OCI-LY7 (cell line): ENCODE measurements at regions not wholly inside any gene's neighbourhood (a gene's known extent, or its start where the extent isn't known, plus 50 kb on each side); places are given as distances from the start of the nearest gene placed in this dataset.

Experiments
- BruUV-seq: library from RNA; stranded (reverse); fragments of 400-500 nt; replicated peaks from 2 replicates; lab custom pipeline; 2021; lab: Mats Ljungman, UMichigan
- CTCF ChIA-PET: fragments of 300-600 bp; sonication (Branson Sonifier 250); formaldehyde crosslinking; loops from one replicate; lab custom pipeline; 2022; ENCODE audit warnings: antibody characterized with exemption; ENCODE audit not compliant: unreplicated experiment; lab: Charles Lee
- POLR2A ChIA-PET: fragments of 300-600 bp; sonication (Branson Sonifier 250); formaldehyde crosslinking; loops from one replicate; lab custom pipeline; 2022; ENCODE audit warnings: antibody characterized with exemption; lab: Charles Lee
- DNase-seq: peaks from one replicate; pipeline ENCODE4 v3.0.0-alpha.2; 2015; ENCODE audit warnings: low spot score
- H2AFZ ChIP-seq: fragments of 200-600 bp; sonication (generic), shearing (Covaris generic); 2 replicates; pipeline ENCODE4 v1.6.1; 2014; ENCODE audit warnings: mild to moderate bottlenecking, antibody characterized with exemption, low read length, moderate library complexity
- H3K27ac ChIP-seq: fragments of 200-600 bp; sonication (generic); 2 replicates; pipeline ENCODE4 v1.5.1; 2014; ENCODE audit warnings: mixed run types, low read depth, mild to moderate bottlenecking, moderate library complexity, low read length, inconsistent platforms; ENCODE audit not compliant: poor library complexity, severe bottlenecking
- H3K36me3 ChIP-seq: fragments of 200-600 bp; sonication (generic); 2 replicates; pipeline ENCODE4 v1.6.1; 2014; ENCODE audit warnings: mild to moderate bottlenecking, antibody characterized with exemption, low read length, moderate library complexity, mixed read lengths; ENCODE audit not compliant: insufficient read depth
- H3K4me1 ChIP-seq: fragments of 200-600 bp; sonication (generic); 2 replicates; pipeline ENCODE4 v1.5.1; 2014; ENCODE audit warnings: mild to moderate bottlenecking, low read length; ENCODE audit not compliant: insufficient read depth, poor library complexity, severe bottlenecking
- H3K4me2 ChIP-seq: fragments of 200-600 bp; sonication (generic); 2 replicates; pipeline ENCODE4 v1.6.1; 2014; ENCODE audit warnings: mild to moderate bottlenecking, low read length
- H3K4me3 ChIP-seq: fragments of 200-600 bp; sonication (generic); 2 replicates; pipeline ENCODE4 v1.5.1; 2014; ENCODE audit warnings: mild to moderate bottlenecking, low read depth, low read length; ENCODE audit not compliant: poor library complexity, severe bottlenecking
- H3K79me2 ChIP-seq: fragments of 200-600 bp; sonication (generic); 2 replicates; pipeline ENCODE4 v1.6.1; 2016; ENCODE audit warnings: low read depth, mild to moderate bottlenecking, low read length, moderate library complexity, mixed read lengths; ENCODE audit not compliant: insufficient read depth
- H3K9me2 ChIP-seq: fragments of 200-600 bp; sonication (generic); 2 replicates; pipeline ENCODE4 v1.6.1; 2016; ENCODE audit warnings: mild to moderate bottlenecking, low read length, mixed read lengths; ENCODE audit not compliant: insufficient read depth
- H3K9me3 ChIP-seq: fragments of 200-600 bp; sonication (generic); 2 replicates; pipeline ENCODE4 v1.6.1; 2014; ENCODE audit warnings: mild to moderate bottlenecking, mixed run types, low read length, mixed read lengths
- H4K20me1 ChIP-seq: fragments of 200-600 bp; sonication (generic); 2 replicates; pipeline ENCODE4 v1.6.1; 2014; ENCODE audit warnings: mild to moderate bottlenecking, antibody characterized with exemption, low read length, moderate library complexity, mixed read lengths; ENCODE audit not compliant: insufficient read depth
- EZH2phosphoT487 ChIP-seq: fragments of 200-600 bp; sonication (generic); IDR thresholded peaks from 2 replicates; pipeline ENCODE4 v1.6.1; 2018; ENCODE audit warnings: low read depth, borderline replicate concordance, mild to moderate bottlenecking, mixed run types, antibody characterized with exemption, low read length, moderate library complexity, mixed read lengths
- intact Hi-C: fragments of 100-400 bp; cut with micrococcal nuclease; formaldehyde crosslinking; loops from one replicate; pipeline ENCODE4 v1.10.0; 2022; ENCODE audit not compliant: unreplicated experiment
- TF ChIP-seq, protein P1 (sequence below): fragments of 200-600 bp; sonication (generic); conservative IDR thresholded peaks from 2 replicates; pipeline ENCODE4 v1.5.1; 2014; ENCODE audit warnings: mild to moderate bottlenecking, antibody characterized with exemption, low read length, moderate library complexity, mixed read lengths

DNA sequence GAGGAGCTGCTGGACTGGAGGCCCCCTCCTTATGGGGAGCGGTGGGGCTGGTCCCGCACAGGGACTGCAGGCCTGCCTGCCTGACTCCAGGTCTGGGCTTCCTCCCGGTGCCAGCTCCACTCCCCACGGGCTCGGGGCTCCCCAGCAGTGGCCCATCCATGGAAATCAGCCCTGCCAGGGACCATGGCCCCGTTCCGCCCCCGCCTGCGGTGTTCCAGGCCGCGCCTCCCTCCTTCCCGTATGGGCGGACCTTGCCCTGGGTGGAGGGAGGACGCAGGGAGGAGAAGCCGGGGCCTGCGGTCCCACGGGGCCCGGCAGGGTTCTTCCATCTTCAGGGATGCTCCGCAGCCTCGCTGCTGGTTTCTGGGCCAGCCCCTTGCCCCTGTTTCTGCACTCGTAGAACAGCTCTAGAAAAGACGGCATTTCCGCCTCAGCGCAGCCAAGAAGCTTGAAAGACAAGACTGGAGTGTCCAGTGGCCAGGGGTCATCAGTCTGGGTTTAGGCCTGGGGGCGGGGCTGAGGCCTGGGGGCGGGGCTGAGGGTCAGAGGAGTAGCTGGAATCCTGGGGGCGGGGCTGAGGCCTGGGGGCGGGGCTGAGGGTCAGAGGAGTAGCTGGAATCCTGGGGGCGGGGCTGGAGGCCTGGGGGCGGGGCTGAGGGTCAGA, 1330.6 kb downstream of the BRD1 start:
- CTCF ChIA-PET, result no interaction called here
- TF ChIP-seq, protein P1, sequence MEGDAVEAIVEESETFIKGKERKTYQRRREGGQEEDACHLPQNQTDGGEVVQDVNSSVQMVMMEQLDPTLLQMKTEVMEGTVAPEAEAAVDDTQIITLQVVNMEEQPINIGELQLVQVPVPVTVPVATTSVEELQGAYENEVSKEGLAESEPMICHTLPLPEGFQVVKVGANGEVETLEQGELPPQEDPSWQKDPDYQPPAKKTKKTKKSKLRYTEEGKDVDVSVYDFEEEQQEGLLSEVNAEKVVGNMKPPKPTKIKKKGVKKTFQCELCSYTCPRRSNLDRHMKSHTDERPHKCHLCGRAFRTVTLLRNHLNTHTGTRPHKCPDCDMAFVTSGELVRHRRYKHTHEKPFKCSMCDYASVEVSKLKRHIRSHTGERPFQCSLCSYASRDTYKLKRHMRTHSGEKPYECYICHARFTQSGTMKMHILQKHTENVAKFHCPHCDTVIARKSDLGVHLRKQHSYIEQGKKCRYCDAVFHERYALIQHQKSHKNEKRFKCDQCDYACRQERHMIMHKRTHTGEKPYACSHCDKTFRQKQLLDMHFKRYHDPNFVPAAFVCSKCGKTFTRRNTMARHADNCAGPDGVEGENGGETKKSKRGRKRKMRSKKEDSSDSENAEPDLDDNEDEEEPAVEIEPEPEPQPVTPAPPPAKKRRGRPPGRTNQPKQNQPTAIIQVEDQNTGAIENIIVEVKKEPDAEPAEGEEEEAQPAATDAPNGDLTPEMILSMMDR, result no peak
- TF ChIP-seq EZH2phosphoT487, result no peak
- DNase-seq, result no peak

DNA sequence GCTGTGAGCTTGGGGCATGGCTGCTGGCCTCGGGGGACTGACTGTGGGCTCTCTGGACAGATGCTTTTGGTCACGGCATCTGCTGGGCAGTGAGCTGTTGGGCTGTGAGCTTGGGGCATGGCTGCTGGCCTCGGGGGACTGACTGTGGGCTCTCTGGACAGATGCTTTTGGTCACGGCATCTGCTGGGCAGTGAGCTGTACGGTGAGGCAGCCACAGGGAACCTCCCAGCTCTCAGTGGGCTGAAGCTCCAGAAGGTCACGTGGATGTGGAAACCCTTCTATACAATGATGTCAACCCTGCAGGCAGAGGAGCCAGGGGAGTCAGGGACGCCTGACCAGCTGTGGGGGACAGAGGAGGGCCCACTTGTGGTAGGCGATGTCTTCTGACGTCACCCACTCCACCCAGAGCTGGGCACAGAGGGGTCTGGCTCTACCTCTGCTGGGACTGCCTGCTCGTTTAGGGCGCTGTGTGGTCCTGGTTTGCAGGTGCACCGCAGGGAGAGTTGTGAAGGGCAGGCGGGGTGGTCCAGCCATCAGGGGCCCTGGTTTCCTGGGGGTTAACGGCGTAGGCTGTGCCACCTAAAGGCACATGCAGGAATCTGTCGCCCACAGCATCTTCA, 1331.3 kb downstream of the BRD1 start:
- Histone ChIP-seq H3K79me2 (no peaks in the 10 kb centered on the region), H3K9me3 (no peaks in the 10 kb centered on the region), H3K36me3 (no peaks in the 10 kb centered on the region), H3K9me2 (no peaks in the 10 kb centered on the region), H3K4me1 (peaks cover 5% of the 10 kb centered on the region), H3K27ac (no peak overlapping the region), H4K20me1 (no peaks in the 10 kb centered on the region), H3K4me2 (no peak overlapping the region), H3K4me3 (no peak overlapping the region), H2AFZ (no peak overlapping the region)
- CTCF ChIA-PET, result no interaction called here
- no peak for DNase-seq
- intact Hi-C loops, result loop anchor here (10.0 kb wide), 1 partner anchor 582 kb away; no protein-coding TSS in a partner anchor
- BruUV-seq, result no TSS peak
- TF ChIP-seq EZH2phosphoT487, result no peak
- TF ChIP-seq, protein P1, result no peak
- POLR2A ChIA-PET, result no interaction called here

More for the DNA sequence above, 1330.6 kb downstream of the BRD1 start:
- BruUV-seq, result no TSS peak
- Histone ChIP-seq H3K4me3 (no peak overlapping the region), H3K4me2 (no peak overlapping the region), H3K27ac (no peak overlapping the region), H4K20me1 (no peaks in the 10 kb centered on the region), H2AFZ (no peak overlapping the region), H3K36me3 (no peaks in the 10 kb centered on the region), H3K4me1 (no peaks in the 10 kb centered on the region), H3K9me2 (no peaks in the 10 kb centered on the region), H3K9me3 (no peaks in the 10 kb centered on the region), H3K79me2 (no peaks in the 10 kb centered on the region)
- POLR2A ChIA-PET, result interaction anchor here (0.6 kb wide), 1 partner anchor 293 kb away, joined by 3 read pairs; no protein-coding TSS in a partner anchor
- intact Hi-C loops, result loop anchor here (10.0 kb wide), 1 partner anchor 582 kb away; no protein-coding TSS in a partner anchor

DNA sequence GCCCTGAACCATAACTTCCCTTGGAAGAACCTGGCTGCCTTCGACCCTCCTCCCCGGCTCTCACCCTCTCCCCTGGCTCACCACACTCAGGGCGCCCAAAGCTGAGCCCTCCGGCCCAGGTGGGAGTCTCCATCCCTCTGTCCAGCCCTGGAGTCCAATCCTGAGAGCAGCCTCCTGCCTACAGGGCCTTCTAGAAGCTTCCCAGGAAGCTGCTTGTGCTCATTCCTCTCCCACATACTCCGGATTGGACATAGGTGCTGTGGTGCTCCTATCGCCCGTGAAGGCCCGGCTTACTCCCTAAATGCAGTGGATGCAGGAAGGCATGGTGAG, 1332.0 kb downstream of the BRD1 start:
- H3K4me1 ChIP-seq, result peaks cover 8% of the 10 kb centered on the region
- H3K27ac ChIP-seq, result no peak overlapping the region
- no peak overlapping the region for H3K4me3 ChIP-seq
- H3K4me2 ChIP-seq, result no peak overlapping the region
- H3K79me2 ChIP-seq, result no peaks in the 10 kb centered on the region
- no peaks in the 10 kb centered on the region for H3K36me3 ChIP-seq
- DNase-seq, result no peak
- H2AFZ ChIP-seq, result no peak overlapping the region
- CTCF ChIA-PET, result no interaction called here
- intact Hi-C loops, result loop anchor here (10.0 kb wide), 1 partner anchor 581 kb away; no protein-coding TSS in a partner anchor
- no peaks in the 10 kb centered on the region for H4K20me1 ChIP-seq
- no peaks in the 10 kb centered on the region for H3K9me3 ChIP-seq
- no TSS peak for BruUV-seq
- TF ChIP-seq, protein P1, result no peak
- TF ChIP-seq EZH2phosphoT487, result no peak
- H3K9me2 ChIP-seq, result no peaks in the 10 kb centered on the region
- POLR2A ChIA-PET, result no interaction called here
